ENCODE measurements at regions not wholly inside any gene's neighbourhood (a gene's known extent, or its start where the extent isn't known, plus 50 kb on each side); places are given as distances from the start of the nearest gene placed in this dataset.

DNA sequence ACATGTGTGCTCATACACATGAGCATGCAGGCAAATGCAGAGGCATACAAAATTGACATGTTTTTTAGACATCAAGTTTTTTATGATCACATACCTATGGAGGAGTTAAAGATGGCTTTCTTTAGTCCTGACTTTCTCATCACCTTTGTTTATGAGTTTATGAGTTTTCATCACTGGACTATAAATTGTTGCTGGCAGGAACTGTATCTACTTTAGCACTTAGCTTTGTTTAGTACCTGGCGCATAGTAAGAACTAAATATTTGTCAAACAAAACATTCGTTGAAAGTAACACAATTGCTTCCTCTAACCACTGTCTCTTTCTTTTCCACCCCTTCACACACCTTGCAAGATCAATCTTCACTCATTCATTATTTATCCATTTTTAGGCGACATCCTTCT, 182.6 kb downstream of the SUCNR1 start:
- Histone ChIP-seq H3K27me3 (no peaks in the 10 kb centered on the region), H3K4me3 (no peak overlapping the region), H3K9me3 (no peaks in the 10 kb centered on the region), H3K4me1 (no peaks in the 10 kb centered on the region), H3K36me3 (no peaks in the 10 kb centered on the region), H3K27ac (no peak overlapping the region)
- intact Hi-C loops (cut with DNase I) = no loop called here
- DNase-seq (no peak), FAIRE-seq (no peak), ATAC-seq (no peak)
- 63 to 65% methylated on average over 3 of the region's 3 CpGs for WGBS, 2 donors
- TF ChIP-seq, protein P1, sequence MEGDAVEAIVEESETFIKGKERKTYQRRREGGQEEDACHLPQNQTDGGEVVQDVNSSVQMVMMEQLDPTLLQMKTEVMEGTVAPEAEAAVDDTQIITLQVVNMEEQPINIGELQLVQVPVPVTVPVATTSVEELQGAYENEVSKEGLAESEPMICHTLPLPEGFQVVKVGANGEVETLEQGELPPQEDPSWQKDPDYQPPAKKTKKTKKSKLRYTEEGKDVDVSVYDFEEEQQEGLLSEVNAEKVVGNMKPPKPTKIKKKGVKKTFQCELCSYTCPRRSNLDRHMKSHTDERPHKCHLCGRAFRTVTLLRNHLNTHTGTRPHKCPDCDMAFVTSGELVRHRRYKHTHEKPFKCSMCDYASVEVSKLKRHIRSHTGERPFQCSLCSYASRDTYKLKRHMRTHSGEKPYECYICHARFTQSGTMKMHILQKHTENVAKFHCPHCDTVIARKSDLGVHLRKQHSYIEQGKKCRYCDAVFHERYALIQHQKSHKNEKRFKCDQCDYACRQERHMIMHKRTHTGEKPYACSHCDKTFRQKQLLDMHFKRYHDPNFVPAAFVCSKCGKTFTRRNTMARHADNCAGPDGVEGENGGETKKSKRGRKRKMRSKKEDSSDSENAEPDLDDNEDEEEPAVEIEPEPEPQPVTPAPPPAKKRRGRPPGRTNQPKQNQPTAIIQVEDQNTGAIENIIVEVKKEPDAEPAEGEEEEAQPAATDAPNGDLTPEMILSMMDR (IDR thresholded peaks at IDR 0.05) = no peak

DNA sequence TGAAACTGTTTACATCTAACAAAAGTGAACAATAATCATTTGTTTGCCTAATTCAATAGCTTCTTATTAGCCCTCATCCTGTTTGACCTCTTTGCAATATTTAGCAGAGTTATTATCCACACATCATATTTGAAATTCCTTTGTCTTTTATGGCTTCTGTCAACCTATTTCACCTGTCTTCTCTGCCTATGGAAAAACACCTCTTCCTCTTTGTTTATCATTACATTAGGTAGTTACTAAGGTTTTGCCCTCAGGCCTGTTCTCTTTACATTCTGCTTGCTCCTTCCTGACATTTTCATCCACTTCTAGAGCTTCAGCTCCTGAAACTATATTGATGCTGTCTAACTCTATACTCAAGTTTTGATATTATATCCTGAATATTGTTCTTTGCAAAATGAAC, 183.0 kb downstream of the SUCNR1 start:
- Histone ChIP-seq H3K9me3 (no peaks in the 10 kb centered on the region), H3K27me3 (no peaks in the 10 kb centered on the region), H3K4me3 (no peak overlapping the region), H3K27ac (no peak overlapping the region), H3K36me3 (no peaks in the 10 kb centered on the region), H3K4me1 (no peaks in the 10 kb centered on the region)
- ATAC-seq (no peak), DNase-seq (no peak), FAIRE-seq (no peak)
- intact Hi-C loops (cut with DNase I) = no loop called here
- TF ChIP-seq, protein P1 (IDR thresholded peaks at IDR 0.05) = no peak

DNA sequence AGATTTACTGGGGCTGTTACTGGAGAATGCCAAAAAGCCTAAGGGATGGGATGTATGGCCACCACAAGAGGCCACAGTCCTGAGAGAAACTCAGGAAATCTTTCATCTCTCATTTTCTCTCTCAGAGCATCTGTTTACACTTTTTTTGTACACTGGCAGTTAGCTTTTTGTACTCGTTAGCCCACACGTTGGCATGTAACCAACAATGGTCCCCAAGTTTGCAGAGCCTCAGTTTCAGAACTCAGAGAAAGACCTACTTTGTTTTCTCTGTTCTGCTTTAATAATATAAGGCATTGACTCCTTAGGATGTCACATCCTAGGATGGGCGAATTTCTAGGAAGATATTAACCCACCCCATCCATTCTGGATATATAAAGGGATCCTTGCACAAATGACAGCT, 183.5 kb downstream of the SUCNR1 start:
- ATAC-seq = no peak
- 63 to 64% methylated on average over 3 of the region's 3 CpGs for WGBS, 2 donors
- no peak for FAIRE-seq
- DNase-seq = no peak
- intact Hi-C loops (cut with DNase I) = no loop called here
- Histone ChIP-seq H3K36me3 (no peaks in the 10 kb centered on the region), H3K9me3 (no peaks in the 10 kb centered on the region), H3K4me3 (no peak overlapping the region), H3K4me1 (no peaks in the 10 kb centered on the region), H3K27ac (no peak overlapping the region), H3K27me3 (no peaks in the 10 kb centered on the region)
- TF ChIP-seq, protein P1 (IDR thresholded peaks at IDR 0.05) = no peak

DNA sequence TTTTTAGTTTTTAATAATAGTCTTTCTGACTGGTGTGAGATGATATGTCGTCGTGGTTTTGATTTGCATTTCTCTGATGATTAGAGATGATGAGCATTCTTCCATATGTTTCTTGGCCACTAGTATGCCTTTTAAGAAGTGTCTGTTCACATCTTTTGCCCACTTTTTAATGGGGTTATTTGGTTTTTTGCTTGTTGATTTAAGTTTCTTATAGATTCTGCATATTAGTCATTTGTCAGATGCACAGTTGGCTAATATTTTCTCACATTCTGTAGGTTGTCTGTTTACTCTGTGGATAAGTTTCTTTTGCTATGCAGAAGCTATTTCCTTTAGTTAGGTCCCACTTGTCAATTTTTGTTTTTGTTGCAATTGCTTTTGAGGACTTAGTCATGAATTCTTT, 185.4 kb downstream of the SUCNR1 start:
- Histone ChIP-seq H3K4me1 (no peaks in the 10 kb centered on the region), H3K27me3 (no peaks in the 10 kb centered on the region), H3K27ac (no peak overlapping the region), H3K36me3 (no peaks in the 10 kb centered on the region), H3K4me3 (no peak overlapping the region), H3K9me3 (no peaks in the 10 kb centered on the region)
- ATAC-seq (no peak), DNase-seq (no peak), FAIRE-seq (no peak)
- TF ChIP-seq, protein P1 (IDR thresholded peaks at IDR 0.05) = no peak
- 88 to 96% methylated on average over 2 of the region's 2 CpGs for WGBS, 2 donors
- intact Hi-C loops (cut with DNase I) = no loop called here

DNA sequence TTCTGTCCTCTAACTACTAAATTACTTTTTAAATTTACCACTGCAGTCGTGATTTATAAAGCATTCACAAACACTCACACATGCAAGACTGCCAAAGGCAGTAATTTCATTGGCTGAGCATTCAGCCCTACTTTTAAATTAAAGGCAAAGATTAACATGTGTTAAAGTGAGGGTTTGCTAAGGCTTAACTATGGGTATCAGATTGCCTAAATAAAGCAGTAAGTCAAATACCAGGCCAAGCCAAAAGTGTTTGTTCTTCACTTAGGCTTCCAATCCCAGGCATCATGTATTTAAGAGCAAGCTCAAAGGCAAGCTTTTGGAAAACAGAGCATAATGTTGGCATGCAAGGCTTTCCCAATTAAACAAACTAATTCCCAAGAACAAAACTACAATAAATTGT, 187.3 kb downstream of the SUCNR1 start:
- Histone ChIP-seq H3K4me3 (no peak overlapping the region), H3K4me1 (no peaks in the 10 kb centered on the region), H3K9me3 (no peaks in the 10 kb centered on the region), H3K36me3 (no peaks in the 10 kb centered on the region), H3K27me3 (no peaks in the 10 kb centered on the region), H3K27ac (no peak overlapping the region)
- TF ChIP-seq, protein P1 (IDR thresholded peaks at IDR 0.05) = no peak
- intact Hi-C loops (cut with DNase I) = no loop called here
- no peak for ATAC-seq
- FAIRE-seq = no peak
- 34 to 42% methylated on average over 1 of the region's 1 CpG for WGBS, 2 donors
- DNase-seq = no peak
